ENCODE measurements at regions not wholly inside any gene's neighbourhood (a gene's known extent, or its start where the extent isn't known, plus 50 kb on each side); places are given as distances from the start of the nearest gene placed in this dataset.

DNA sequence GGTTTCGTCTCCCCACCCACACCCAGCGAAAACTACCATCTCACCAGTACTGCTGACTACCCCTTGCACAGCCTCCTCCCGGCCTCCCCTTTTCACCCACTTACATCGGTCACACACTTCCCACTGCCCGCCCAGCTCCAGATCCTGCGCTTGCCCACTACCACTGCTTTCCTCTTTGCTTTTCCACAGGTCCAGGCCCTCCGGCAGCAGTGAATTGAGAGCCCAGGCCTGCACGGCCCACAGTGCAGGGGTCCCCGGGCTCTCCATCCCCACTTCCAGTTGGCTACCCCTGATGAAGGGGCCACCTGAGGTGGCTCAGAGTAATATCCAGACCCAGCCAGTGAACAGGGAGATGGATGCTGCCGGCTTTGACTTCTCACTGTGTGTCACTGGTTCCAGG is 120.2 kb upstream of the FSTL4 start:
- DNase-seq, result no peak

DNA sequence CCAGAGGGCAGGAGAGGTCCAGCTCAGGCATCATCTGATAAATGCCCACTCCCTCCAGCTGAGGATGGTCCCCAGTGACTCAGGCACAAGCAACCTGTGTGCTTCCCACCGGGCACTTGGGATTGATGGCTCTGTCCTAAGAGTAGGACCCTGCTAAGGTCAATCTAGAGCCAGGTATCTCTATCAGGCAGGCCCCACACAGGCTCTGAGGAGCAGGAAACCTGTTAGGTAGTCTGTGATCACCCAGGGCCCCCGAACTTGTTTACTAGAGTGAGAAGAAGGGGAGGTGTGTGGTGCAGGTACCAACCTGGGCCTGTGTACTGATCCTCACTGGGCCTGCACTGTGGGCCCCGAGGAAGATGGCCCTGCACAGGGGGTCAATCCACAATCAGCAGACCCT is 119.6 kb upstream of the FSTL4 start:
- no peak for DNase-seq

DNA sequence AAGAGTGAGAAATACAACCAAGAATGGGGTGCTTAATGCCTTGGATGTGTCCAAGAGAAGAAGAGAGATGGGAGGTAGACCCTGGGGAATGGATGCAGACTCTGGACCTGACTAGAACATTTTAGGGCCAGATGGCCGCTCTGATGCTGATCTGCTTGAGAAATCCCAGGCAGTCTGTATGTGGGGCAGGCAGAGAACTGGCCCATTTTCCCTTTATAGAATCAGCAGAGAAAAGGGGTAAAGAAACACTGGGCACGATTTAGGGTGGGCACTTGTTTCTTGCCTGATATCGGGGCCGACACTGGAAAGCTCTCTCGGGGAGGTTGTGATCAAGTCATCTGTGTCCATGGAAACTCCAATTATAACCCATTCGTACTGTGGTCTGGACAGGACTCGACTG is 118.5 kb upstream of the FSTL4 start:
- no peak for DNase-seq

DNA sequence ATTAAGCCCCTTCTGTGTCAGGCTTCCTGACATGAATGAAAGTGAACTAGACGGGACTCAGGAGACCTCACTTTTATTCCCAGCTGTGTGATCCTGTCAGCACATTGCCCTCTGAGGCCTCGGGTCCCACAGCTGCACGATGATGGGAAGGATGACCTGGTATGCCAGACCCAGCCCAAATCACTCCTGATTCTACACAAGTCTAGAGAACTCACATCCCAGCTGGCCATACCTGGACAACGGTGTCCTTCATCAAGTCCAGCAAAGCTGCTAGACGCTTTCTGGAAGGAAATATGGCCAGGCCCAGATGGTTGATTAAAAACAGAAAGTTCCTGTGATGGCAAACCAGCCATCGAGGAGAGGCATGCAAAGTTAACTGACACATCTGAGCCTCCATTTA is 118.0 kb upstream of the FSTL4 start:
- DNase-seq, result no peak

DNA sequence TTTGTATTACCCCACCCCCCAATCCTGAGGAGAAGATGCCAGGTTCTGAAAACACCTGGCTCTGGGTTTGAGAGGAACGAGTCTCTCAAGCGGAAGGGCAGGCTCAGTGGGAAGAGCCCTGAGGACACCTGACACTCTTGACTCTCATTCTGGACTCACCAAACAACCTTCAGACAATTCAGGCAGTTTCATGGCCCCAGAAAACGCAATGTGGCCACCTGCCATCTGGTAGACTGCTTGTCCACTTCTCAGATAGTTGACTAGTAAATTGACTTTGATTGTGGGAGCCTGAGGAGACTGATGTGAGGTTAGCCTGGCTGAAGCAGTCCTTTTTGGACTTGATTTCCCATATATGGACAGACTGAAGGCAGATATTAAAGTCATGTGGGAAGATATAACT is 117.5 kb upstream of the FSTL4 start:
- DNase-seq, result no peak

DNA sequence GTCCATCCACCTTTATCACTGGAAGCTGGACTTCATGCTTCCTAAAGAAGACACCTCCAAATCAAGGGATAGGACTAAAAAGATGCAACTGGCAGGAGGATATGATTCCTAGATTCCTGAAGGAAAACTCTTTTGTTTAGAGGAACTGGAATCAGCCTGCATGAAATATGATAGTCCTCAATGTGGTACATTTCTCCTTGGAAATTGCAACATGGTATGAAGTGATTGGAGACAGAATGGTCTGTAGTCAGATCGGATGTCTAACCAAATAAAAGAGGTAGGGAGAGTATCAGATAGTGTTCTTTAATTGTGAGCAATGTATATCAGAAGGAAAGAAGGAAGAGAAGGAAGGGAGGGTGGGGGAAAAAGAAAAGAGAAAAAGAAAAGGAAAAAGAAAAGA is 116.1 kb upstream of the FSTL4 start:
- no peak for DNase-seq

DNA sequence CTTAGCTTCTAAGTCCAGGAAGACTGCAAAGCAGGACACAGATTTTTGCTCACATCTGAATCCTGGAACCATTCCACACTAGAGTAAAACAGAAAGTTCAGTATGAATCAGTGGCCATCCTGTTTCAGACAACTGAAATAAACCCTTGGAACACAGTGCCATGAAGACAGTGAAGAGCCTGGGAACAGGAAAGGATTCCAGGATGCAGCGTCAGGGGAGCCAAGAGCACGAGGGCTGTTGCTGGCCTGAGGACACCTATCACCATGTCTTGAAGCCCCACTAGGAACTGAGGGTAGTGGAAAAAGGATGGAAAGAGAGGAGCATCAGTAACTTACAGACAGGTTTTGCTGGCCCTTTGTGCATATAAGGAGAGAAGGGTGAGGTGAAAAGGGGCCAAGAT is 115.3 kb upstream of the FSTL4 start:
- no peak for DNase-seq

DNA sequence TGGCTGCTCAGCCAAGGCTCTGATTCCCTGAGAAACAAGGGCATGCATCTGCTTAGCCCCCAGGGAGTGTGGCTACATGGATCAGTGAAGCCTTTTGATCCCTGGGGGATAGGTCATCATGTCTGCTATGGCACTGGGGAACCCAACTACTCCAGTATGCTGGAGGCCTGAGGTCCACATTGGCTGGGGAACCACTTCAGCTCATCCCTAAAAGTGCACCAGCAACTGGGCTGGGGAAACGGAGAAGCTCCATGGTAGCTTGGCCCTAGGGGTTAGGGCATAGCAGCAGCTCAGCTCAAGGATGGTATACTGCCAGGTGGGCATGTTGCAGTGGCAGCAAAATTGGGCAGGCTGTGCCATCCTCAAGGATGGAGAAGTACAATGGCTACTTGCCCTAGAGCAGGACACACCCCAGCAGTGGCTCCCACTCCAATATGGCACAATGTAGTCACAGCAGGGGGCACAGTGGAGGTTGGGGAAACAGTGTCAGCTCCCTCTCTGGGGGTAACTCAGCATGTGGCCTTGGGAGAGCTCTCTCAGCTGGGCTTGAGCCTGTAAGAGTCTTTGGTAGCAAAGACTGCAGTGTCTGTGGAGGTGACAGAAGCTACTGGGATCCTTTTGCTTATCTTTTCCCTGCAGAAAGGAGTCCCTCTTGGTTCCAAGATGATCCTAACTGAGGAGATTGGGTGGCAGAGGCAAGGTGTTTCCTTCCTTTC is 111.5 kb upstream of the FSTL4 start:
- DNase-seq, result no peak

DNA sequence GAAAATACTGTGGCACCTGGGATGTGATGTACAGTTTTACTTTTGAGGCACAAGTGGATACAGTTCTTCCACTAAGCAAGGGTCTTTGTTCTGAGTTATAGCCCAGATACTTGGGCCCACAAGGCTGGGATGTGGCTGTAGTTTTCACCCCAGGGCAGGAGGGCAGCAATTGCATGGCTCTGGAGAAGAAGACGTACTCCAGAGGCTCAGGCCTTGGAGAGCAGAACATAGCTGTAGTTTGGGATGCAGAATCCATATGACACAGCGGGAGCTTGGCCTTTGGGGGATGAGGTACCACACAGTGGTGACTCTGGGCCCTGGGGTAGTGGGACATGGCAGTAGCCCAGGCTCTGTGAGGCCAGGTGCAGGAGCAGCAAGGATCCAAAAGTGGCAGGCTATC is 110.8 kb upstream of the FSTL4 start:
- DNase-seq, result no peak

DNA sequence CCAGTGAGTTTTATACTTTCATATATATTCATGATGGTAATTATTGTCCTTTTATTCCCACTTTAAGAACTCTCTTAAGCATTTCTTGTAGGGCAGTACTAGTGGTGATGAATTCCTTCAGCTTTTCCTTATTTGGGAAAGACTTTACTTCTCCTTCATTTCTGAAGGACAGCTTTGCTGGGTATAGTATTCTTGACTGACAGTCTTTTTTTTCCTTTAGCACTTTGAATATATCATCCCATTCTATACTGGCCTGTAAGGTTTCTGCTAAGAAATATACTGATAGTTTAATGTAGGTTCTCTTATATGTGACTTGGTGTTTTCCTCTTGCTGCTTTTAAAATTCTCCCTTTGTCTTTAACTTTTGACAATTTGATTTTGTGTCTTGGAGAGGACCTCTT is 109.0 kb upstream of the FSTL4 start:
- no peak for DNase-seq

DNA sequence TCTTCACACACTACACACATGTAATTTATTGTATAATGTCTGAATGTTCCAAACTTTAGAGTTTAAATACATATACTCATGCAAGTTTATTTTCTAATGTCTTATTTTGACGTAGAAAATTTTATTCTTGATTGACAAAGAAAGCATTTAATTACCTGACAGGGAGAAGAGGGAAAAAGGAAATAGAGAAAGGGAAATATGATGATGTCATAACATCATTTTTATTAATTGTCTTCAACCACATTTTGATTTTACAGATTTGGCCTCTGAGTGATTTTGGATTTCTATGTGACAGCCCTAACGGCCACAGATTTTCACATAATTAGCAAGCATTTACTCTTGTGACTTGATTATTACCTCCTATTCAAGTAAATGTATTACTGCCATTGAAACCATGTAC is 106.1 kb upstream of the FSTL4 start:
- DNase-seq, result no peak

DNA sequence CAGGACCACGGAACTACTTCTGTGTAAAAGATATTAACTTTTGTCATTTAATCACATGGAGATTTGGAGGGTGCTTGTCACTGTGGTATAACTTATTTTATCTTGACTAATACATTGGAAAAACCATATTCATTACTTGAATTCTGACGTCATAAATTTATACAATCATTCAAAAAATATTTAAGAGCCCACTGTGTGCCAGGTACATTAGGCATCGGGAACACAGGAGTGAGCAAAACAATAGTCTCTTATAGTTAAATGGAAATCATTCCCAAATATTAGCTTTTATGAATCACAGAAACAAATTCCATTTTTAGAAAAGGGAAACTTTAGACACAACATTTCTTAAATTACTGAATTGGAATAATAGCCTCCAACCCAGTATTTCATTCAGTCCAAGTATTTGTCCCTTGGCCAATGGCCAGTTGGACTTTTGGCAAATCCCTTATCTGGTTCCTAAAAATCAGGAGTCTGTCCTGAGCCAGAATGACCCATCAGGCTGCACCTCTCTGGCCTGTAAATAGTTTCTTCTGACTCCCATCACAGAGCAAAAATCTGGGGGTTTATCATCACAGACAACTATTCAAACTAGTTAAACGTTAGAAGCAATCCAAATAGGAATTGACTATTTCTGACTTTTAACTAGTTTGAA is 104.3 kb upstream of the FSTL4 start:
- no peak for DNase-seq

DNA sequence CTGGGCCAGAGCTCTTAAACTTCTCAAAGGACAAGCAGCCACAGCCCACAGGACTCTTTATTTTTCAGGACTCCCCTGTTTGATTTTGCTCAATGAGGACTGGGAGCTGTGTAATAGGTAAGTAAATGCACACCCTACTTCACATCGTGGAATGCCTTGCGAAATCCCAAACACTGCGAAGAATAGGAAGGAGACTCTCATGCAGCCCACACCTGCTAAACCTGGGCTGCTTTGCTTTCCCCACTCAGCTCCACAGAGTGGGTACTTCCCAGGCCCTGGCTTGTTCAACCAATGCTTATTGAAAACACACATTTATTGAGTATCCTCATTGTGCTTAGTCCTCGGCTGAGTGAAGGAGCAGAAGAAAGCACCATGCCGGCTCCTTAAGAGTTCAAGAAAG is 103.3 kb upstream of the FSTL4 start:
- DNase-seq, result no peak

DNA sequence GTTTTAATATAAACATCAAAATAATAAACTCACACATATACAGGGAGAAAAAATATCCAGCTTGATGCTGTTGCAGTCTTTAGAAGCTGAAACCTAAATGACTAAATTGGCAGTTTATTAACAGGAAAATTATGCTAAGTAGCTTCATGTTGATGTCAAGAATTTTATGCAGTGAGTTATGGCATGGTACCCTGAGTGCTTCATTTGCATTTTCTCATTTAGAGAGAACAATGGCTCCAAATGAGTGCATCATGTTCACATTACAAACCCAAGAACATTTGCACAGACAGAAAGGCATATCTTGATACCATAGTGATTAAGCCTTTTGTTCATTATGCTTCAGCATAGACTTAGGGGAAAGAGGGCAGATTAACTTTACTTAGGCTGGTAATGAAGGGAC is 102.9 kb upstream of the FSTL4 start:
- DNase-seq, result no peak

DNA sequence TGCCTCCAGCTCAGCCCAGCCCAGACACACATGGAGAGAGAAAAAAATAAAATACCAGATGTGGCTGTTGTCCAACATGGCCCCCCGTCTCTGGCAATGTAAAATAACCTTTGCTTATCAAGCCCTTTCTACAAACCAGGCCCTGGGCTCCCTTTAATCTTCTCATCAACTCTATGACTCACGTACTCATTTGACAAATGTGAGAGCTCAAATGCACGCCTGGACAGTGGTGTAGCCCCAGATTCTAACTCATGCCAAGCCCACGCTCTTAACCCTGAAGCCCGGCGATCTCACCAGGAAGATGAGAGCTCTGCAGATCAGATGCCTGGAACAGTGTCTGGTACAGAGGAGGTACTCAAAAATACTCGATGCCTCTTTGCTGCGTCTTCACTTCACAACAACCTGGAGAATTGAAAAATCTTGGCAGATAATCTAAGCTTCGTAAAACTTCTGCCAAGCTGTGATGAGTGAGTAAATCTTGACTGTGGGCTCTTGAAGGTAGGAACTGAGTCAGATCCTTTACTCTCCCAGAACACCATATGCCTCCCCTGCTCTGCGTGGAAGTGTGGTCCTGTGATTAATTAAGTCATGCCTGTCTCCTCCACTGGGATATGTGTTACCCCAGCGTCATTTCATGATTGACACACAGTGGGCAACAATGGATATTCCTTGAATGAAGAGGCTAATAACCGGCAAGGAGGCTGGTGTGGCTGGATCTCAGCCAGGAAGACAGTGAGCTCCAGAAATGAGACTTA is 102.0 kb upstream of the FSTL4 start:
- no peak for DNase-seq

DNA sequence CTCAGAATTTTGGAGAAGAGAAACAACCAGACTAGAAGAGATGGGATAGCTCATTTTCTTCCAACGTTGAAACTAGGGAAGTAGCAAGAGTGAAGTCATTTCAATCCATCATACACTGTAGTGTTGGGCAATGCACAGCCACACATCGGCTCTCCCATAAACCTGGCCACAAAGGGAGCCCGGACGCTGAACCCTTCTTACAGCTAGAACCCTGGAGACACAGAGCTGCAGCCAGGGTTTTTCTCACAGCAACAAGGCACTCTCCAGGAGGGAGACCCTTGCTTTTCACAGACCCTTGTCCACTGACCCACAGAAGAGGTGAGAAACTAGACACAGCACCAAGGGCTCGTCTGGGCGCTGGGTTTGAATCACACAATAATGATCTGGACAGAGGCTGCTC is 101.4 kb upstream of the FSTL4 start:
- DNase-seq, result no peak

DNA sequence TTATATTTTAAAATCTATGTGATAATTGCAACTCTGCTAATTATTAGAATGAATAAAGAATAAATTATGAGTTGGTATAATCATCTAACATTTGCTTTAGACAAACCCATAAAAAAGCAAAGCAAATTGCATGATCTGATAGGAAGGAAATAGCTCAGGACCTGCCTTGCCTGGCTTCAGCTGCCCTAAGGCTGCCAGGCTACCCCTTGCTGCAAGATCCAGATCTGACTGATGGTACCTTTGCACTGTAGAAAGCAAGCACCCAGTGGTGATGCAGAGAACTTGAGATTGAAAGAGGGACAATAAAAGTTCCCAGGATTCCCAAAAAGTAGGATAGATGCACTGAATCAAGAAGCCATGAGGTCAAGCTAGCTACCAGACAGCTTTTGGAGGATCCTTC is 100.9 kb upstream of the FSTL4 start:
- DNase-seq, result no peak

DNA sequence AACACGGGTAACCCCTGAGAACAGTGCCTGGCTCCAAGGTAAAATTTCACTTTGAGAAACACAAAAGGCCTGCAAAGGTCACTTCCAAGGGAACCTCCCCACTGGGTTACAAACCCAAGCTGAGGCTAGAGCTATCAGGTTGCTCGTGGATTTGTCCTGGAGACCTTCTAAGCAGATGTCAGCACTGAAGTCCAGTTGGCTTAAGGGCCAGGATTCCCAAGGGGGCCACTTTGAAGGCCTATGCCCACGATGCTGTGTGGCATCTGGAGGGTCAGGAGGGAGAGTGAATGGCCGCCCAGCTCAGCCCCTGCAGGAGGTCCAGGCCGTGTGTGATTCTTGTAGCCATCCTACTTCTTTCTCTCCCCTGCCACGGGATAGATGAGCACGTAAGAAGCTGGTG is 100.2 kb upstream of the FSTL4 start:
- no peak for DNase-seq

DNA sequence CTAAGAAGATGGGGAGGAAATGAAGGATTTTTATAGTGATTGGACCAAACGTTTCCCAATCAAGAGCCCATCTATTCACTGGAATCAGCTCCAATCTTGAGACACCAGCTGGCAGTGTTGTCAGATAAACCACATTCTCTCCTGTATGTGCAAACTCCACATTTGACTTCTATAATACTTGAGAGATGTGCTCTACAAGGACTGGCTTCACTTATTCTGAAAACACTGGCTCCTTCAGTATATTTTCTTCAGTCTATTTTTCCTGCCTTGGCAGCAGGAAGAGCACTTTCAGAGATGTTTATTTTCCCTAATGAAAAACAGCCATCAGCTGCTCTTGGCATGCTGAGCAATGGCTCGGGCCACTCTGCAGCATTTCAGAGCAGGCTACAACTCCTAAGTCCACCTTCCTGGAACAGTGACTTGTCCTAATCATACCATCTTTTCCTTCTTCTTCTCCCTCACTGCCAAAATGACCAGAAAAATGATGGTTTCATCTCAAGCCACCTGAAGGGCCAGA is 96.9 kb upstream of the FSTL4 start:
- DNase-seq, result no peak

DNA sequence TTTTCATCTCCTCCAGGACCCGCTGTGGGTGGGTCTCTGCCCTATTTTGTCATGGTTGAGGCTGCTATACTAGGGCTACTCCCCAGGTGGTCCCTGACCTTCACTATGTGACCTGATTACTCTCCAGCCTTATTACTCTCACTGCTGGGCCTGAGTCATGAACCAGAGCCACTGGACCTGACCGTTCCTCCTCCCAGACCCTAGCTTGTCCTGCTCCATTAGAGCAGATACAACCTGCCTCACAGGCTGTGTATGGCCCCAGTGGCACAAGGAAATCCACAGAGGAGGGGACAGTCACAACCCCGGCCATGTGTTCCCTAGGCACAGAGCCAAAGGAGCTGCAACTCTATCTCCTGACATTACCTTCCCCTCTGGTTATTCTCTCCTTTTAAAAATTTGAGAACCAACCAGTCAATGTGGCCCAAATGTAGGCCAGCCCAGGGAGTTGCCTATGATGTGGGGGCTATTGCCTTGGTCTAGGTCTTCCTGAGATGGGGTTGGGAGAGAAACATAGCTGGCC is 96.0 kb upstream of the FSTL4 start:
- DNase-seq, result no peak

DNA sequence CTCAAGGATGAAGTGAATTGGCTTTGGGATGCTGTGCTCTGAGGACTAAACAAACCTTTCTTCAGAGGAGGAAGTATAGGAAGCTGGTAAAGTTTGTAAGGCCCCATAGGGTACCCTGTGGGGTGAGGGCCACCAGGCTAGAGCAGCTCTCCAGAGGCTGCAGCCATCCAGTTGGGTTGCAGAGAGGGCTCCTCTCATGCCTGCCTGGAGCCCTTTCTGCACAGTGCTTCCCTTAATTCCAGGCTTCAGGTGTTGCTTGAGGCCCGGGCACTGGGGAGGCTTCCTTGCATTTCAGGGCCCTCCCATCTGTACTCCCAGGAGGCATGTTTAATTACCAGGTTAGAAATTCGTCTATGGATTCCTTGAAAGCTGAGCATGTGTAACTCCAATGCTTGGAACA is 95.3 kb upstream of the FSTL4 start:
- DNase-seq, result no peak

DNA sequence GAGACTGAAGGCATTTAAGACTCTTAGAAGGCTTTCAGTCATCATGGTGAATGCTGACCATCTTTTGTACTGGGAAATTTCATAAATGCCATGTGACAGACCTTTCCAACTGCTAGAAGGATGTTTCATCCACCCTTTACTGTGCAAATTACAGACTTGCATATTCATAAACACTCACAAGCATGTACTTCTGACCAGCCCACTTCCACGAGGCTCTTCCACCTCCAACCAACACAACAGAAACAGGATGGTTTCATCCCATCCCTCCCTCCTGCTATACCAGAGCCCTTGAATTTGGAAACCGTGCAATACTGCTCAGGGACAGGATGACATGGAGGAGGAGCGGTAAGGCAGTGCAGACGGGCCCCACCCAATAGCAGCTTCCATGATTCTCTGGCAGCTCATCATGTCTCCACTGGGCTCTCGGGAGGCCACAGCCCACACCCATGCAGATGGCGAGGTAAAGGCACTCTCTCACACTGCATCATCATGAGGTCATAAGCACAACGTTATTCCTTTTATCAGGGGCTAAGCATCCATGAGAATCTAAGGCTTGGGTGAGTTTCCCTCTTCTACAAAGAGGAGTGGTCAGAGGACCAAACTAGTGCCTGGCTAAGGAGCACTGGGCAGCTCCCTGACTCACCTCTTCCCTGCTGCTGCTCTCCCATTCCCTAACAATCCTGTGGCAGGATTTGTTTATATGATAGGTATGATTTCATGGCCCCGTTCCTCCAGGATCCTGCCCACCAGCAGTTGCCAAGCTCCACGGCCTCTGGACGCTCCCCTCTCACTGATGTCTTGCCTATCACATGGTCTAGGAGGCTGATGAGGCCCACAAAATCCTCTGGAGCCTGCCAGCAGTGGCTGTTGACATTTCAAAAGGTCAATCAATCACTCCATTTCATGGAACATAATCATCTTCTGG is 94.4 kb upstream of the FSTL4 start:
- DNase-seq, result no peak

DNA sequence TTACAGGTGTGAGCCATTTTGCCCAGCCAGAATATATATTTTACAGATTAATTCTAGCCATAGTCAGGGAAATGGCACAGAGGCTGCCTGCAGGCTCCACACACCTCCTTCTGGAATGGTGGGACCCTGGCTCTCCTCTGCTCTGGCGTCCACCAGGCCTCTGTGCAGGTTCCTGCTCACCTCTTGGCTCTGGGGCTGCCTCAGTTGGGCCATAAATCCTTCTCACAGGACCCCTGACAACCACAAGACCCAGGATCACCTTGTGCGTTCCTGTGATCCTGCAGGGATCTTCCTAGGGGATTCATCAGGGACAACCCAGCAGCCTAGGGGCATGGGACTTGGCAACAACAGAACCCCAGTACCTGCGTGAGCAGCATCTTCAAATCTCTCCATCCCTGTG is 93.0 kb upstream of the FSTL4 start:
- no peak for DNase-seq

Data from NCI-H146 (cell line).